GM18507 (cell line): ENCODE measurements at regions not wholly inside any gene's neighbourhood (a gene's known extent, or its start where the extent isn't known, plus 50 kb on each side); places are given as distances from the start of the nearest gene placed in this dataset.

ENCODE experiments used
- DNase-seq: peaks from one replicate; pipeline ENCODE4 v3.0.0; 2011; ENCODE audit warnings: low read depth; ENCODE audit not compliant: insufficient read length; ENCODE audit errors: extremely low spot score
- FAIRE-seq: peaks from 2 replicates; lab custom pipeline; 2011; peaks lifted over from hg19 to GRCh38; lab: Jason Lieb, UNC

DNA sequence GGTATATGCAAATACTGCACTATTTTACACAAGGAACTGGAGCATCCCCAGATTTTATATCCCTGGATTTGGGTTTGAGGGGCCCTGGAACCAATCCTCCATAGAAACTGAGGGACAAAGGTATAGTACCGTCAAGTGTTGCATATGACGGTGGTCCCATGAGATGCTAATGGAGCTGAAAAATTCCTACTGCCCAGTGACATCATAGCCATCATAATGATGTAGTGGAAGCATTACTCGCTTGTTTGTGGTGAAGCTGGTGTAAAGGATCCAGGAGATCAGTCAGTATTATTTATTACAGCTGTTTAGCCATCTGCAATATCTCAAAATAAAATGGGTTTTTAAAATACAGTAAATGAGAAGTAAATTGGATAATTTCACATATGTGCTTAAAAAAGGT, 496.6 kb upstream of the HS6ST1 start:
- DNase-seq (no peak), FAIRE-seq (no peak)

DNA sequence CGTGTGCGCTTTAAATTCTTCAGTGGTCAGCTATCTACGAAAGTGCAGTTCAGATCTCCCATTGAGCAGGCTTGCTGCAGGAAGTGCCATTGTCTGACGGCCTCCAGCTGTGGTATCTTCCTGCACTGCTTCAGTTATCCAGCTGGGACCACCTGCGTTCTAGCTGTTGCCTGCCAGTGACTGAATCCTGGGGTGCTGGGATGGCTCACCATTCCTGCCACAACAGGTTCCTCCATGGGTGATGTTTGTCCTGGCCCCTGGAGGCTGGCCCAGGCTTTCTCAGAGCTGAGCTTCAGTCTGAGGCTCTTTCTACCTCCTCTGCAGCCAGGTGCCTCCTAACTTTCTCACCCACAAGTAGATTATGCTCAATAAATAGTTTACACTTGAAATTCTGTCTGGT, 498.5 kb upstream of the HS6ST1 start:
- no peak for FAIRE-seq

DNA sequence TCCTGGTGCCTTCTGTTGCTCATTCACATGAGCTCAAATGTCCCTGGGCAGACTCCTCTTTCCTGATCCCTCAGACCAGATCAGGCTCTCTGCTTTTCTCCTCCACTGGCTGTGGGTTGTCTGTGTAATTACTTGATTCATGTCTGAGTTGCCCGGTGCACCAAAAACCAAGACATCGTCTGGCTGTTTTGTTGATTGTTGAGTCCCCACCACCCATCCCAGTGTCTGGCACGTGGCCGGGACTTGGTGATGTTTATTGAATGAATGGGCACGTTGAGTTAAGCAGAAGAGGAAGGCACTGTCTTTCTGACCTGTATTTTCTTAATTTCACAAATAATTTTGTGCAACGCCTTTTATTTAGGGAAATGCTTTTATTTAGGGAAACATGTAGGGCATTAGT, 499.1 kb upstream of the HS6ST1 start:
- FAIRE-seq (no peak), DNase-seq (no peak)

More for the DNA sequence above, 498.5 kb upstream of the HS6ST1 start:
- no peak for DNase-seq

DNA sequence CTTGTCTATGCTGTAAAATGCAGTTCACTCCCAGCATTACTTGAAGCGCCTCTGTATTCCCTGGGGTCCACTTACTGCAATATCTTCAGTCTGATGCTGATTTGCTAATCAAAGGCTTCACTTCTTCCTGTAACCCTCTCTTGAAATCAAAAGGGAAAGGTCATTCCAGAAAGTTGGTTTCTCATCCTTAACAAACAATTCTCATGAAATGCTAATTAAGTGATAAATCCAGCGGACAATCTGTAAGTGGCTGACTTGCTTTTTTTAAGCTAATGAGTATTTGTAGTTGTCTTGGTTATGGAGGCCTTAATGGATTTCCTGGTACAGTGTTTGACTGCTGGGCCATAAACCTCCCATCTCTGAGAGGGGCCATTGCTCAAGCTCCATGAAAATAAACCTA, 499.6 kb upstream of the HS6ST1 start:
- no peak for DNase-seq
- FAIRE-seq, result no peak

DNA sequence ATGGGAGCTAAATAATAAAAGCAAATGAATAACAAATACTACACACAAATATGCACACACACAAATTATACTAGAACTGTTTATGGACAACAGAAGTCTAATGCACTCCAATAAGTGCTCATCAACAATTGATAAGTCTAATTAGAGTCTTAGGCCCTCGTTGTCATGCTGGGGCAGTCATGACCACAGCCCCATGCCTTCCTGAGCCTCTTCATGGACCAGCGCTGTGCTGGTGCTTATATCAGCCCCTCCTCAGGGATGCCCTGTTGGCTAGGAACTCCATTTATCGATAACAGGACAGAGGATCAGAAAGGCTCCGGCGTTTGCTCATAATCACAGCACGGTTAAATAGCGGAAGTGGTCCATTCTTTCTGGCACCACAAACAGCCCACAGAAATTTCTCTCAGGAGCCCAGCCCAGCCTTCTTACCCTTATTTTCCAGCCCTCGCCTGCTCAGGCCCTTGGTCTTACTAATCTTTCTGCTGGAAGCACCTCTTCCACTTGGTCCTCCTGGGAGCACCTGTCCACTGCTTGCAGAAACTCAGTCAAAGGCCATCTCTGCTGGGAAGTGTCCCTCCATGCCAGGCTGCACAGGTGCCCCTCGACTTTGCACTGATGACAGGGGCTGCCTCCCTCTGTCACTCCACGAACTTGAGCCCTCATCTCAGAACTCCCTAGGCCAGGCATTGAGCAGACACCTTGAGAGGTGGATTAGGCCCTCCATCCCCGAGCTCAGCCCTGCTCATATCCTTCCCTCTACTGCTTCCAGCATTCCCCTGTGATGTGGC, 500.2 kb upstream of the HS6ST1 start:
- no peak for DNase-seq
- FAIRE-seq, result no peak

DNA sequence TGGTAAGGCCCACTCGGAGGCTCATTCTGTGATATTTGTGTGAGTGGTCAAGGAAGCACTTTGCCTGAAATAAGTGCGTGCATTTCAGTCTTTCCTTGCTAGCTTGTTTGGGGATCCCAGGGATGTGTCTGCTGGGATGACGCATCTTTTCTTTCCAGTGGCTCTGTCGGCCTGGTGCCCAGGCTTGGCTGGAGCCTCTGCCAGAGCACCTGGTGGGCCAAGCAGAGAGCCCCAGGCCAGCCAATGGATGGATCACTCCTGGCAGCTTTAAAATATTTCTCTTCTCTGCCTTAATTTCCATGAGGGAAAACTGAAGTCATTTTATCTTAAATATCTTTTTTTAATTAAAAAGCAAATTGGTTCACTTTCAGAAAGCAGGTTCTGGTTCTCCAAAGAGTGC, 501.8 kb upstream of the HS6ST1 start:
- FAIRE-seq (no peak), DNase-seq (no peak)

DNA sequence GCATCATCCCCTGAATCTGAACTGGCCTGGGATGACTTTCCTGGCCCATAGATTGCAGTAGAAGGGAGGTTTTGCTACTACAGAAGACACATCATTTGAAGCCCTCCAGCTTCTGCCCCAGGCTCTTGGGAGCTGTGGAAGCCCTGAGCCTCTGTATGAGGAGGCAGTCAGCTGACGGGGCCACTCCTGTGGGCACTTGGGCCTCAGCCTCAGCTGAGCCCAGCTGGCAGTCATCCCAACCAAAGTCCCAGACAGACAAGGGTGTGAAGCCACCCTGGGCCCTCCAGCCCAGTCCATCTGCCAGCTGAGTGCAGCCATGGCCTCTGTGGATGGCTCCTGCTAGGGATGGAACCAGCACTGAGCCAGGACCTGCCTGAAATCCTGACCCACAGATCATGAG, 502.3 kb upstream of the HS6ST1 start:
- FAIRE-seq (no peak), DNase-seq (no peak)

DNA sequence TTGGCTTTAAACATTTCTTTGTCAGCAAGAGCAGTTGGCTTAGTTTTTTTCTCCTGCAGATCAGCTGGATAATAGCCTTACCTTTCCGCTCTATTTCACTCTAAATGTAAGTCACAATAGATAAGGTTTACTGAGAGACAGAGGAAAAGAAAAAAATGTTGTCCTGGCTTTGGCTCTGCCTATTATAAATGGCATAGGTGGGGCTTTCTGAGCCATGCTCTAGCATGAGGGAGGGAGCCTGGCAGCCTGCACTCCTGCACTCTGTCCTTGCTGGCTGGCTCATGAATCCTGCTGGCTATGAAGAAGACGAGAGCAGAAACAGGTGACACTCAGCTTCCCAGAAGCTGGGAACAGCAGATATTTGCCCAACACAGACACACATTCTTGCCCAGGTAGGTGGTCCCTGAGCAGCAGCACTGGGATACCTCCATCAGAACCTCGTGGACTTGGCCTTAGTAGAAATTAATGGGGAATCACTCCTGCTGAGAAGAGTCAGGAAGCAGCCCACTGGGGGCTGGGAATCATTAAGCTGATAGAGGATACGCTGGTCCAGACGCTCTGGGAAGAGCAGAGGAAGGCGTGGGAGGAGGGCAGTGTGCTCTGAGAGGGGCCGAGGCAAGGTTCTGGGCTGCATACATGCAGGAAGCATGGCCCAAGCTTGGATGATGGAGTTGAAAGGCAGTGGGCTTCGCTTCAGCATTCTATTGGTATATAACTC, 514.4 kb upstream of the HS6ST1 start:
- no peak for DNase-seq
- no peak for FAIRE-seq

DNA sequence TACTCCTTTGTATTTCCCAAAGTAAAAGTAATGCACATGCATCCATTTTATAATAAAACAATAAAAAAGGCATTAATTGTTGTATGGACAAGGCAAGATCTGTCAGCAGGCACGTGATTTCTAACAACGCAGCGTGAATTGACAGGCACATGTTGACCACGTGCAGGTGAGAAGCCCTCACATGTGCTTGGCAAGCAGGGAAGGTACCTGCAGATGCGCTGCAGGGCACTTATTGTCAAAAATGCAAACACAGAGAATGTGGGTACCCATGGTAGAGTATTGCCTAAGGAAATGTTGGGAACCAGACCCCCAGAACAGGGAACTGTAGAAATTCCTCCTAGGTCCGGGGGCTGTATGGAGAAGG, 515.0 kb upstream of the HS6ST1 start:
- DNase-seq (no peak), FAIRE-seq (no peak)

DNA sequence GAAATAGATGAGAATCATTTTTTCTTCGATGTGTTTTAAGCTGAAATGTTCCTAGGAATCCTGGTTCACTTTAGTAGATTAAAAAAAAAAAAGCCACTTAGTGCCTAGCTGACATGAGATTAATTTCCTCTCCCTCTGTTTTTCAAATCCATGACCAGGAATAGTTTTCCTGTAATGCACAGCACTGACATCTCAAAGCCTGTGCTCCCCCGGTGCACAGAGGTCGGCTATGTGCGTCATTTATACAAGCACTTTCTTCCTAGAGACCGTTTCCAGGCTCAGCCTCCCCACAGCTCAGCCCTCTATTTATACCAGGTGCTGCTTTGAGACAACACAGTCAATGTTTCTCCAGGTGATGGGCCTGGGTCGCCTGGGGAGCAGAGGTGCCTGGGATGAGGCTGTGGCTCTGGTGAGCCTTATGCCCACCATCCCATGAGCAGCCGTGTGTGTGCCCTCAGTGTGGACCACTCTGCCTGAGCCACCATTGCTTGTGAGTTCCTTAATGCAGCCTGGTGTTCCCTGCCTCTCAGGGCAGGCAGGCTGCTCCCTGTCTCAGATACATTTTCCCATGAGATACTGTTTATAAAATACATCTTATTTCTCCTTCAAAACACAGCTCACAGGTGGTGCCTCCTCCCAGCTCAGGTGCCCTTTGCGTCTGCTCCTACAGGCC, 515.7 kb upstream of the HS6ST1 start:
- DNase-seq (no peak), FAIRE-seq (no peak)

DNA sequence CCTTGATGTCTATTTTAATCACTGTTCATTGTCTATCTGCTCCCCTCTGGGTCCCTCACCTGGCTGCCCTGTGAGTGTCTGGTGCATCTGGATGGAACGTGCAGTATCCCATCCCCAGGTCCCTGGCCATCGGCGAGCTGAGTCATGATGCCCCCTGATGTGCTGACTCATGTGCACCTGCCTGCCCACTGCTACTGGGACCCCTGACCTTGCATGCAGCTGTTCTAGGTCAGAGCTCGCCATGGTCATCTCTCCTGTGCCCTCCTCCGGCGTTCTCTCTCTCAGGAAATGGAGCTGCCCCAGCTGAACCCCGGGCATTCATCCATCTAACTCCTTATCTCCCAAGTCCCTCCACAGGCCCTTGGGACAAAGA, 516.2 kb upstream of the HS6ST1 start:
- no peak for FAIRE-seq

DNA sequence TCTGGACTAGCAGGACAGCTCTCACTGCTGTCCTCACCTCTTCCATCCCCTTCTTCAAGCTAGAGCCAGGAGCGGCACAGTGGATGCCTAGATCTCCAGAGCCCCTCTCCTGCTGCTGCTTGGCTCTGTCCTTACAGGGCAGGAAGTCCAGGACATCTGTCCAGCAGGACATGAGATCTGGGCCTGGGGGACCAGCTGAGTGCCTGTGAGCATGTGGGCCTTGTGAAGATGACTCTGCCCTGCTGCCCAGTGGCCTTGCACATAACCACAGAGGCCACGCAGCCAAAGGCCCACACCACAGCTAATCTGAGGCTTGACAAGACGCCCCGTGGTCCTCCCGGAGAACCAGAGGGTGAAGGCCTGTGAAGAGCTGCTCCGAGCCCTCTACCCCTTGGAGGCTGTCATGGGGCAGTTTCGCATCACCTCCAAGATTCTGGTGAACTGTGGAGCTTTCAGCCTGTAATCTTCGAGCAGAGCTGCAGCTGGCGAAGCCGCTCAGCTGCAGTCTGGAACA, 516.7 kb upstream of the HS6ST1 start:
- no peak for FAIRE-seq
- DNase-seq, result no peak

More for the DNA sequence above, 516.2 kb upstream of the HS6ST1 start:
- no peak for DNase-seq

DNA sequence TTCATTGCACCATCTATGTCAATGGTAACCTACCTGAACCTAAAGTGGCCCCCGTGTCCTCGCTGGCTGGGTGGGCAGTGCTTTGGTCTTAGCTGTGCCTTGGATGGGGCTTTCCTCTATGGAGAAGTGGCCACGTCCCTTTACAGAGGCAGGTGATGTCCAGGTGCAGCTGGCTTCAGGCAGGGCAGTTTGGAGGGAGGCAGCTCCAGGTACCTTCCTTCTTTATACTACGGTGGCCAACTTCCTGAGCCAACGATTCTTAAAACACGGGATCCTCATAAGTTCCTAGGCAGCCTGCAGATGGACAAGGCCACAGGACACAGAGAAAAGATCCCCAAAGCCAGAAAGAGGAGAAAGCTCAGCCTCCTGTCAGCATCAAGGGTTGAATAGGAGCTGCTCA, 517.3 kb upstream of the HS6ST1 start:
- FAIRE-seq (no peak), DNase-seq (no peak)

DNA sequence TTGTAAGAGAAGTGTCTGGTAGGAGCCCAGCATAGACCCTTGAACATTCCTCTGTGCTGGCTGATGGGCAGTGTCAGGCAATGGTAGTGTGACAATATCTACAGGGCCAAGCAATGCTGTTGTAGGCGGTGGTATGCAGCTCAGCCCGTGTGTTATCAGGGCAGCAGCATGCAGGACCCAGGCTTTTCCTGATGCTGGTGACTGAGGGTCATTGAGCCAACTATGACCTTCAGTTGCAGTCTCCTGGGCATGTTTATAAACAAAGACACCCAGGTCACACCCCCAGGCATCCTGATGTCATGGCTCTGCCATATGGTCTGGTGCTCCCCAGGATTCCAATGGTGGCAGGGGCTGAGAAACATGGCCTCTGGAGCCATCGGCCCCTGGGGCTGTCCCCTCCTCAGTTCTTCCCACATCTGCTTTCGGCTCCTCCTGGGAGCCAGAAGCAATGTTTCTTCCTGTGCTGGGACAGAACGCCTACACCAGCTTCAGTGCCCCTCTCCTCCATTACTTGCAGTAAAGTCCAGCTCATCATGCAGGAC, 518.0 kb upstream of the HS6ST1 start:
- FAIRE-seq (no peak), DNase-seq (no peak)

DNA sequence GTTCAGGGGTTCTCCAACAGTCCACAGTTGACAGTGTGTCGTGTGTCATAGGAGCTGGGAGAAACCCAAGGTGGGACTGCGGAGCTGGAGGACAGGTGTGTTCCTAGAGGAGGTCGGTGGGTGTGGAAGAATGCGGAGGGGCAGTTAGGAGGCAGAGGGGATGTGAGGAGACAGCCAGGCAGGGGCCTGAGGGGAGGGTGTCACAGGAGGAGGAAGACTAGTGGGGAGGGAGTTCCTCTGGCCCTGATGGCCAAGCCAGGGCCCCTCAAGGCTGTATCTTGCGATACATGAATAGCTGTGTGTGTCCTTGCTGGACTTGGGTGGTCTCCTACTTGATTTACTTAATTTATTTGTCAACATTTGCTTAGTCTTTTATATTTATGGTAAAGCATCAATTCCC, 519.6 kb upstream of the HS6ST1 start:
- FAIRE-seq, result no peak
- DNase-seq, result no peak

DNA sequence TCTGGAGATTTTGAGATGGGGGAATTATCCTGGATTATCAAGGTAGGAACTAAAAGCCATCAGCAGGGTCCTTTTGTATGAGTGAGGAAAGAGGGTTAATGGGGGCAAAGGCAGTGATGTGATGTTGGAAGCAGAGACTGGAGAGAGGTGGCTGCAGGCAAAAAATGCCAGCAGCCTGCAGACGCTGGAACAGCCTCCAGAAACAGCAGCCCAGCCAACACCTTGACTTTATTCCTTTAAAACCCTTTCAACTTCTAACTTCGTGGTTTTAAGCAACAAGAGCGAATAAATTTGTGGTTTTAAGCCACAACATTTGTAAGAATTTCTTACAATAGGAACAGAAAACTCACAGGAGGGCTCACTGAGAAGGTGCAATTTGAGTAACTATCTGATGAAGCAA, 523.1 kb upstream of the HS6ST1 start:
- no peak for DNase-seq
- no peak for FAIRE-seq

DNA sequence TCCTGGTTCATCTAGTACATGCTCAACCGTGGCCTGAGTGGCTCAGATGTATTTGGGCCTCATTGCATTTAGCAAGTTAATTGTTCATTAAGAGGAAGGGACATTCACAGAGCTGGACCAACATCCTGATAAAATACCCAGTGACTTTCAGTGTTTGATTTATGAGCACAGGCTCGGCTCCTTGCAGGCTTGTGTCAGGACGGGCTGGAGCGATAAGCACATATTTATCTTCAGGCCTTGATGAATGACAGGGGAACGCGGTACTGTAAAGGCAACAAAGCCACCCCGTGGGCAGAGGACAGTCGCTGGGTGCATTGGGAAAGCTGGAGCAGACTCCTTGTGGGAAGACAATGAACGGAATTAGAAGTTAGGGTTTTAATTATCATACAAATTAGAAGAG, 548.6 kb upstream of the HS6ST1 start:
- FAIRE-seq (no peak), DNase-seq (no peak)

DNA sequence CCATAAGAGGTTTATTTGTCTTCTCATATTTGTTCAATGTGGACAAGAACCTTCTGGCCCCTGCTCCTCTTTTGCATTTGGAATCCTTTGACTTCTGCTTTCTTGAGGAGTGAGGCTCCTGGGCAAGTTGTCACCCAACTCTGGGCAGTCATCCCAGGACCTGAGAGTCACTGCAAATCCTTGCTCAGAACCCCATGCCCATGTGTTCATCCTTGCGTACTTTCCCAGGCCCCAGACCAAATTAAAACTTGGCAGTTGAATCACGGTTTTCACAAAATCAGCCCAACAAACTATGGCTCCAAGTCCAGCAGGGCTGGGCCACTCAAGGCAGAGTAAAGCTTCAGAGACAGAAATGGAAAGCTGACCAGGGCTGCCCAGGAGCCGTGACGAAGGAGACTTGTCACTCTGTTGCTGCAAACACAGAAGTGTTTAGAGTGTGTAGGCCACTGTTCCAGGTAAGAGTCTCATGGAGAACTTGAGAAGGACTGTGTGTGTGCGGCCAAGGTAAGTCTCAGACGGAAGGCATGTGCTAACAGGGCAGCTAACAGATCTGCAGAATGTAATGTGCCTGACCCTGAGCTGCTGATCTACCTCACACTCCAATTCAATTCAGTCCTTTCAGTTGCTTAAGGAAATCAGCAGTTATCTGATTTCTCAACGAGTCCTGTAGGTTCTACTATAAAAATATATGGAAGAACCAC, 549.4 kb upstream of the HS6ST1 start:
- FAIRE-seq (no peak), DNase-seq (no peak)

DNA sequence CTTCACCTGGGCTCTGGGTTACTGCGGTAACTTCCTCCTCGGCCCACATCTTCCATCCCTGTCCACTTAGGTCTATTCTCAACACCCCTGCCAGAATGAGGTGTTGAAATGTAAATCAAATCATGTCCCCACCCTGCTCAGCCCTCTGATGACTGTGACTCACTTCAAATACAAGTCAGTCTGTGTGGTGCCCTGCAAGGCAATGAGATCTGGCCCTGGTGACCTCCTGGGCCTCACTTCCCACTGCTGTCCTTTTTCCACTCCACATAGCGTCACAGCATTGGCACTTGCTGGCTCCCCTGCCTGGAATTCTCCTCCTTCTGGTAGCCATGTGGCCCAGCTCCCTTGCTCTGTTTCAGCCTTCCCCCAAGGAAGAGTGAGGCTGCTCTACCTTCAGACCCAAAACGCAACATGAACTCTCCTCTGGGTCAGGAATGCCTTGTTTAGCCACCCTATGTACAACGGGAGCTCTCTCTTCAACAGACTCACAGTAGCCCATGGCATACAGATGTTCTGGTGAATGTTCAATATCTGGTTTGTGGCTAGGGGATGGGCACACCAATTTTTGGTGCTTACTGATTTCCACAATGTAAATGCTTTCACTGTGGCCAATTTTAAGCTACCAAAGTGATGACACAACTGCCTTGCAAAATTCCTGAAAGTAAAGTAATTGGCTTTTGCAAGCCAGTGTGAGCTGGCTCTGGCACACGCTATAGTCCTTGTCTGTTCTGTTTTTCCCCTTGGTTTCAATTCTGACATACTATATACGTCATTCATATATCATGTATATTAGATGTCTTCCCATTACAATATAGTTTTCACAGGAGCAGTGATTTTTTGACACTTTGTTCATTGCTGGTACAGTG, 550.3 kb upstream of the HS6ST1 start:
- FAIRE-seq (no peak), DNase-seq (no peak)
